HG03064 (cell line): ENCODE measurements at regions not wholly inside any gene's neighbourhood (a gene's known extent, or its start where the extent isn't known, plus 50 kb on each side); places are given as distances from the start of the nearest gene placed in this dataset.

Experiments
- ATAC-seq: cut with Tn5 transposase; IDR thresholded peaks from one replicate; pipeline ENCODE4 v1.9.1; 2021; ENCODE audit warnings: low read depth; ENCODE audit not compliant: unreplicated experiment

- no peak for ATAC-seq
Observed at GRCh38 chr5:144102979-144103378, 67.5 kb downstream of the YIPF5 start.

- no peak for ATAC-seq
Observed at GRCh38 chr5:144103611-144104485, 66.6 kb downstream of the YIPF5 start.

- no peak for ATAC-seq
Observed at GRCh38 chr5:144105371-144105770, 65.1 kb downstream of the YIPF5 start.

- ATAC-seq = no peak
Observed at GRCh38 chr5:144108131-144108530, 62.3 kb downstream of the YIPF5 start.
